HepG2 (cell line): ENCODE measurements at regions not wholly inside any gene's neighbourhood (a gene's known extent, or its start where the extent isn't known, plus 50 kb on each side); places are given as distances from the start of the nearest gene placed in this dataset.

Experiments
- ATAC-seq: fragments of 200-7000 bp; cut with Tn5 transposase; 3 replicates; pipeline ENCODE4 v1.9.1; 2020; ENCODE audit warnings: mild to moderate bottlenecking, moderate library complexity
- BruUV-seq: library from RNA; stranded (reverse); fragments of 400-500 nt; replicated peaks from 2 replicates; lab custom pipeline; 2021; lab: Mats Ljungman, UMichigan
- CTCF ChIA-PET: fragments of 300-600 bp; formaldehyde crosslinking; extraction: SDS; loops from one replicate; lab custom pipeline; 2021; ENCODE audit warnings: low total read pairs, inconsistent platforms, low intra/inter-chr PET ratio; lab: Yijun Ruan, JAX
- POLR2A ChIA-PET: fragments of 350-600 bp; sonication (Branson Sonifier 250); formaldehyde crosslinking; loops from one replicate; lab custom pipeline; 2020; ENCODE audit warnings: antibody characterized with exemption, inconsistent platforms; lab: Yijun Ruan, JAX
- DNase-seq: peaks from one replicate; pipeline ENCODE4 v3.0.0-alpha.2; 2015; ENCODE audit warnings: low spot score
- FAIRE-seq: peaks from 3 replicates; lab custom pipeline; 2011; peaks lifted over from hg19 to GRCh38; lab: Jason Lieb, UNC
- H2AFZ ChIP-seq: one replicate; pipeline ENCODE4 v1.6.1; 2011; ENCODE audit warnings: low read length, inconsistent platforms
- H3K27ac ChIP-seq: fragments of 300-600 bp; 3 replicates; pipeline ENCODE4 v1.8.0; 2011; ENCODE audit warnings: mixed run types, mild to moderate bottlenecking, mixed read lengths, low read length, inconsistent platforms; ENCODE audit not compliant: insufficient read depth; ENCODE audit errors: extremely low read length
- H3K27me3 ChIP-seq, 2 experiments: fragments of 200-600 bp in 1 of 2; 2 replicates in 1 of 2; 3 replicates in 1 of 2; pipeline versions ENCODE4 v1.6.0 to v1.8.0; 2011; ENCODE audit warnings: low read length in 2 of 2, mild to moderate bottlenecking in 2 of 2, moderate library complexity in 2 of 2, inconsistent platforms in 1 of 2; ENCODE audit not compliant: insufficient read depth in 2 of 2, control insufficient read depth in 1 of 2
- H3K36me3 ChIP-seq, 2 experiments: fragments of 200-600 bp in 1 of 2; replicated peaks in 1 of 2; 2 replicates in 1 of 2; 3 replicates in 1 of 2; pipeline versions ENCODE4 v1.5.1 to v1.8.0; 2011; ENCODE audit warnings: low read length in 2 of 2, inconsistent platforms in 1 of 2; ENCODE audit not compliant: insufficient read depth in 2 of 2, control insufficient read depth in 1 of 2
- H3K4me1 ChIP-seq: 2 replicates; pipeline ENCODE4 v1.5.1; 2012; ENCODE audit warnings: low read length, inconsistent platforms; ENCODE audit not compliant: insufficient read depth
- H3K4me2 ChIP-seq: 2 replicates; pipeline ENCODE4 v1.6.0; 2011; ENCODE audit warnings: low read depth, low read length, inconsistent platforms
- H3K4me3 ChIP-seq, 3 experiments: fragments of 200-600 bp in 1 of 3; sonication (generic), shearing (Covaris generic) in 1 of 3; replicated peaks in 1 of 3; 2 replicates each; pipeline ENCODE4 v1.5.1; 2011 to 2016; ENCODE audit warnings: low read length in 3 of 3, inconsistent platforms in 2 of 3, low read depth in 2 of 3, mild to moderate bottlenecking in 2 of 3, control low read depth in 1 of 3, mixed read lengths in 1 of 3; ENCODE audit not compliant: insufficient read depth in 1 of 3
- H3K79me2 ChIP-seq: one replicate; pipeline ENCODE4 v1.6.1; 2011; ENCODE audit warnings: low read length, inconsistent platforms; ENCODE audit not compliant: insufficient read depth
- H3K9ac ChIP-seq: 2 replicates; pipeline ENCODE4 v1.6.0; 2011; ENCODE audit warnings: mild to moderate bottlenecking, low read depth, low read length, inconsistent platforms; ENCODE audit not compliant: insufficient read depth
- H3K9me3 ChIP-seq: 2 replicates; pipeline ENCODE4 v1.5.1; 2012; ENCODE audit warnings: mild to moderate bottlenecking, low read length
- H4K20me1 ChIP-seq: 2 replicates; pipeline ENCODE4 v1.6.0; 2011; ENCODE audit warnings: inconsistent platforms, mild to moderate bottlenecking, low read length, moderate library complexity; ENCODE audit not compliant: insufficient read depth
- ARID2 ChIP-seq: sonication (generic); formaldehyde crosslinking; IDR thresholded peaks from 2 replicates; pipeline ENCODE4 v1.8.1; 2022; ENCODE audit warnings: mild to moderate bottlenecking, missing genetic modification reagents, borderline replicate concordance
- CHD2 ChIP-seq: IDR thresholded peaks from 2 replicates; pipeline ENCODE4 v1.6.1; 2011; ENCODE audit warnings: low read depth, low read length, improper control_type of control experiment
- E2F5 ChIP-seq: sonication (generic); formaldehyde crosslinking; conservative IDR thresholded peaks from 2 replicates; pipeline ENCODE4 v1.4.0; 2020; ENCODE audit warnings: missing genetic modification reagents
- FIP1L1 ChIP-seq: fragments of 200-400 bp; formaldehyde crosslinking; IDR thresholded peaks from 2 replicates; pipeline ENCODE4 v1.6.1; 2018; ENCODE audit warnings: low read depth, mild to moderate bottlenecking, low read length, moderate library complexity, borderline replicate concordance; ENCODE audit not compliant: insufficient read depth
- HNRNPLL ChIP-seq: fragments of 200-400 bp; formaldehyde crosslinking; IDR thresholded peaks from 2 replicates; pipeline ENCODE4 v1.6.1; 2017; ENCODE audit warnings: mild to moderate bottlenecking, low read depth, low read length; ENCODE audit not compliant: poor library complexity, severe bottlenecking
- KAT7 ChIP-seq: IDR thresholded peaks from 2 replicates; pipeline ENCODE4 v1.6.1; 2018; ENCODE audit warnings: borderline replicate concordance, missing compliant biosample characterization
- MED13 ChIP-seq: sonication (generic); formaldehyde crosslinking; IDR thresholded peaks from 2 replicates; pipeline ENCODE4 v1.5.0; 2020; ENCODE audit warnings: missing genetic modification reagents
- SMAD1 ChIP-seq: sonication (generic); formaldehyde crosslinking; IDR thresholded peaks from 2 replicates; pipeline ENCODE4 v1.4.0; 2020; ENCODE audit warnings: missing genetic modification reagents, low read depth, mild to moderate bottlenecking, borderline replicate concordance
- SMAD3 ChIP-seq: sonication (generic); formaldehyde crosslinking; IDR thresholded peaks from 2 replicates; pipeline ENCODE4 v1.4.0; 2020; ENCODE audit warnings: missing genetic modification reagents
- ZFP36 ChIP-seq: fragments of 150-350 bp; IDR thresholded peaks from 2 replicates; pipeline ENCODE4 v1.6.1; 2018; ENCODE audit warnings: borderline replicate concordance, low read length, low read depth; ENCODE audit not compliant: partially characterized antibody
- ZNF496 ChIP-seq: sonication (generic); formaldehyde crosslinking; IDR thresholded peaks from 2 replicates; pipeline ENCODE4 v1.8.1; 2023; ENCODE audit warnings: mild to moderate bottlenecking, moderate library complexity, missing genetic modification reagents; ENCODE audit not compliant: insufficient replicate concordance
- ZNF556 ChIP-seq: sonication (generic); formaldehyde crosslinking; IDR thresholded peaks from 2 replicates; pipeline ENCODE4 v1.4.0; 2020; ENCODE audit warnings: mild to moderate bottlenecking, missing genetic modification reagents, borderline replicate concordance
- ZNF7 ChIP-seq: IDR thresholded peaks from 2 replicates; pipeline ENCODE4 v1.6.1; 2016; ENCODE audit warnings: missing biosample characterization, missing genetic modification reagents
- ZNF761 ChIP-seq: sonication (generic); formaldehyde crosslinking; conservative IDR thresholded peaks from 2 replicates; pipeline ENCODE4 v1.4.0; 2020; ENCODE audit warnings: mild to moderate bottlenecking, missing genetic modification reagents
- WGBS: methylation state at CpG from one replicate; pipeline ENCODE4 v1.1.6; 2017; ENCODE audit warnings: low lambda C conversion rate; 5-methylcytosine and 5-hydroxymethylcytosine counted together
- in situ Hi-C: cut with HindIII; loops from 2 replicates; pipeline ENCODE4 v1.10.0; 2017; ENCODE audit warnings: low pct_unique_long_range_greater_than_20kb; ENCODE audit not compliant: extremely low pct_ligation_motif_present
- intact Hi-C: fragments of 100-400 bp; cut with micrococcal nuclease; formaldehyde crosslinking; loops from one replicate; pipeline ENCODE4 v1.10.0; 2022; ENCODE audit not compliant: unreplicated experiment

DNA sequence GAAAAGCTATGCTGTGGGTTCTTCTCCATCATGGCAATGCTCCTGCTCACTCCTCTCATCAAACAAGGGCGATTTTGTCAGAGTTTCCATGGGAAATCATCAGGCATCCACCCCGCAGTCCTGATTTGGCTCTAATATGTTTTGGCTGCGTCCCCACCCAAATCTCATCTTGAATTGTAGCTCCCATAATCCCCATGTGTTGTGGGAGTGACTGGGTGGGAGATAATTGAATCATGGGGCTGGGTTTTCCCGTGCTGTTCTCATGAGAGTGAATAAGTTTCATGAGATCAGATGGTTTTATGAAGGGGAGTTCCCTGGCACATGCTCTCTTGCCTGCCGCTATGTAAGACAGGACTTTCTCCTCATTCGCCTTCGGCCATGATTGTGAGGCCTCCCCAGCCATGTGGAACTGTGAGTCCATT, 163.8 kb downstream of the GADD45G start (continued):
- TF ChIP-seq ZNF496 (no peak), CHD2 (no peak)

- intact Hi-C loops = no loop called here
- CTCF ChIA-PET = no interaction called here
- no peaks in the 10 kb centered on the region for H3K79me2 ChIP-seq
- H2AFZ ChIP-seq = no peak overlapping the region
- no peak overlapping the region for H3K4me2 ChIP-seq
- no TSS peak for BruUV-seq
- H3K27me3 ChIP-seq = no peaks in the 10 kb centered on the region; a peak in 1 of 5 replicates
- no peaks in the 10 kb centered on the region for H3K9me3 ChIP-seq
- ATAC-seq (no peak), DNase-seq (no peak), FAIRE-seq (no peak)
- H3K27ac ChIP-seq = no peak overlapping the region
- in situ Hi-C loops = no loop called here
- H3K4me3 ChIP-seq = no peak overlapping the region
- no peaks in the 10 kb centered on the region for H3K4me1 ChIP-seq
- TF ChIP-seq MED13 (CRISPR knock-in tag) (no peak), SMAD3 (no peak)
- POLR2A ChIA-PET = no interaction called here
- WGBS = 38% methylated on average over 6 of the region's 8 CpGs
- H4K20me1 ChIP-seq = no peaks in the 10 kb centered on the region
- no peak overlapping the region for H3K9ac ChIP-seq
- no peaks in the 10 kb centered on the region for H3K36me3 ChIP-seq
These were observed 165.8 kb downstream of the GADD45G start for GRCh38 chr9:89770531-89771174.

DNA sequence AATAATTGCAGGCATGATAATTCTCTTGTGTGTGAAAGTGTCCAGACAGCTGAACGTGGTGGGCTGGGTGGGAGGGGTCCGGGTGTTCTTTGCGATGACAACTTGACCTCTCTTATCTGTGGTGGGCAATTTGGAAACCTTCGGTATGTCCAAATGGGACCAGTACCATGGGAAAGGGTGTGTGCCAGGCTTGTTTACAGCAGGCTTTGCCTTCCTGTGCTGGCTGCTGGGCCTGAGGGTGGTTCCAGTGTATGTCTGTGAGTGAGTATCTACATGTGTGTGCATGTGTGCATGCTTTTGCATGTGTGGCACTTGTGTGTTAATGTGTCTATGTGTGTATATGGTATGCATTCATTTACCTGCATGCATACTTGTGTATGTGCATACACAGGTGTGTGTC, 166.4 kb downstream of the GADD45G start:
- Histone ChIP-seq H3K4me2 (no peak overlapping the region), H3K27me3 (no peaks in the 10 kb centered on the region; a peak in 1 of 5 replicates), H3K9me3 (no peaks in the 10 kb centered on the region), H3K79me2 (no peaks in the 10 kb centered on the region), H3K9ac (no peak overlapping the region), H3K4me1 (no peaks in the 10 kb centered on the region), H4K20me1 (no peaks in the 10 kb centered on the region), H3K36me3 (no peaks in the 10 kb centered on the region), H2AFZ (no peak overlapping the region), H3K27ac (no peak overlapping the region), H3K4me3 (no peak overlapping the region)
- DNase-seq (no peak), ATAC-seq (no peak), FAIRE-seq (no peak)
- ChIA-PET POLR2A (no interaction called here), CTCF (no interaction called here)
- intact Hi-C loops = no loop called here
- 29% methylated on average over 4 of the region's 4 CpGs for WGBS
- no TSS peak for BruUV-seq
- in situ Hi-C loops = no loop called here
- TF ChIP-seq ZNF556 (CRISPR knock-in tag) = no peak
- no peak for TF ChIP-seq FIP1L1
- no peak for TF ChIP-seq KAT7
- TF ChIP-seq ZFP36 = no peak
- TF ChIP-seq SMAD1 (CRISPR knock-in tag) = no peak
- TF ChIP-seq ZNF7 (CRISPR knock-in tag) = no peak
- TF ChIP-seq HNRNPLL = no peak
- TF ChIP-seq ZNF761 (CRISPR knock-in tag) = no peak
- TF ChIP-seq ARID2 = no peak
- no peak for TF ChIP-seq E2F5 (CRISPR knock-in tag)
